CD14-positive monocyte (primary cell): ENCODE measurements at regions not wholly inside any gene's neighbourhood (a gene's known extent, or its start where the extent isn't known, plus 50 kb on each side); places are given as distances from the start of the nearest gene placed in this dataset.

Source experiments
- DNase-seq, 3 donors: peaks; one replicate each; pipeline ENCODE4 v3.0.0-alpha.2; 2011 to 2022
- H2AFZ ChIP-seq: 2 replicates; pipeline ENCODE4 v1.6.0; 2012; ENCODE audit warnings: mild to moderate bottlenecking, low read depth, low read length, inconsistent platforms; ENCODE audit not compliant: insufficient read depth, poor library complexity, severe bottlenecking
- H3K27ac ChIP-seq, 2 donors: 1 replicate in 1 of 2; 2 replicates in 1 of 2; pipeline ENCODE4 v1.5.1; 2012 to 2013; ENCODE audit warnings: low read length in 2 of 2, control low read depth in 1 of 2, inconsistent platforms in 1 of 2, low read depth in 1 of 2, mild to moderate bottlenecking in 1 of 2
- H3K27me3 ChIP-seq, 2 donors: one replicate each; pipeline versions ENCODE4 v1.6.0 to v1.6.1; 2011 to 2013; ENCODE audit warnings: low read length in 2 of 2; ENCODE audit not compliant: control insufficient read depth in 2 of 2, insufficient read depth in 2 of 2
- H3K36me3 ChIP-seq, 2 donors: replicated peaks in 1 of 2; 1 replicate in 1 of 2; 2 replicates in 1 of 2; pipeline versions ENCODE4 v1.5.1 to v1.6.1; 2012 to 2013; ENCODE audit warnings: low read length in 2 of 2, control low read depth in 1 of 2, inconsistent platforms in 1 of 2, mild to moderate bottlenecking in 1 of 2; ENCODE audit not compliant: insufficient read depth in 2 of 2, control insufficient read depth in 1 of 2
- H3K4me1 ChIP-seq, 2 donors: 1 replicate in 1 of 2; 2 replicates in 1 of 2; pipeline versions ENCODE4 v1.5.1 to v1.6.1; 2012 to 2013; ENCODE audit warnings: low read length in 2 of 2, control low read depth in 1 of 2, inconsistent platforms in 1 of 2, mild to moderate bottlenecking in 1 of 2, moderate library complexity in 1 of 2; ENCODE audit not compliant: insufficient read depth in 2 of 2, control insufficient read depth in 1 of 2
- H3K4me2 ChIP-seq: replicated peaks from 2 replicates; pipeline ENCODE3; 2012; ENCODE audit warnings: low read length, moderate library complexity, mild to moderate bottlenecking; ENCODE audit not compliant: poor library complexity, severe bottlenecking; ENCODE audit errors: extremely low read depth
- H3K4me3 ChIP-seq, 3 experiments: fragments of 200-600 bp in 1 of 3; sonication (generic) in 1 of 3; replicated peaks in 1 of 3; 1 replicate in 2 of 3; 2 replicates in 1 of 3; pipeline ENCODE4 v1.5.1; 2011 to 2013; ENCODE audit warnings: low read length in 3 of 3, mild to moderate bottlenecking in 3 of 3, control low read depth in 2 of 3, low read depth in 2 of 3, inconsistent platforms in 1 of 3, moderate library complexity in 1 of 3
- H3K79me2 ChIP-seq: 2 replicates; pipeline ENCODE4 v1.6.0; 2012; ENCODE audit warnings: mild to moderate bottlenecking, control low read depth, inconsistent platforms, low read length, moderate library complexity; ENCODE audit not compliant: insufficient read depth
- H3K9ac ChIP-seq: 2 replicates; pipeline ENCODE4 v1.6.0; 2017; ENCODE audit warnings: low read length, mild to moderate bottlenecking; ENCODE audit not compliant: insufficient read depth, poor library complexity, severe bottlenecking
- H3K9me3 ChIP-seq, 2 donors: replicated peaks in 1 of 2; 1 replicate in 1 of 2; 2 replicates in 1 of 2; pipeline versions ENCODE4 v1.5.1 to v1.6.1; 2012 to 2013; ENCODE audit warnings: low read length in 2 of 2, control low read depth in 1 of 2; ENCODE audit not compliant: control insufficient read depth in 1 of 2, insufficient read depth in 1 of 2
- H4K20me1 ChIP-seq: 2 replicates; pipeline ENCODE4 v1.6.0; 2012; ENCODE audit warnings: mild to moderate bottlenecking, low read length, control low read depth, moderate library complexity; ENCODE audit not compliant: insufficient read depth
- H3K27ac Mint-ChIP-seq, 7 donors: one replicate each; pipeline ENCODE4 v1.8.0; 2020; ENCODE audit warnings: mild to moderate bottlenecking in 7 of 7, mixed read lengths in 7 of 7, moderate library complexity in 6 of 7, inconsistent platforms in 2 of 7
- H3K27me3 Mint-ChIP-seq, 3 donors: one replicate each; pipeline ENCODE4 v1.8.0; 2021 to 2022; ENCODE audit warnings: low read depth in 3 of 3, mild to moderate bottlenecking in 3 of 3, mixed read lengths in 3 of 3, moderate library complexity in 3 of 3, inconsistent platforms in 1 of 3
- H3K36me3 Mint-ChIP-seq, 2 donors: one replicate each; pipeline ENCODE4 v1.8.0; 2020; ENCODE audit warnings: mixed read lengths in 2 of 2, inconsistent platforms in 1 of 2, mild to moderate bottlenecking in 1 of 2
- H3K4me1 Mint-ChIP-seq: one replicate; pipeline ENCODE4 v1.8.0; 2020; ENCODE audit warnings: mild to moderate bottlenecking, mixed read lengths
- H3K4me3 Mint-ChIP-seq, 2 donors: one replicate each; pipeline ENCODE4 v1.8.0; 2020; ENCODE audit warnings: mild to moderate bottlenecking in 2 of 2, mixed read lengths in 2 of 2, moderate library complexity in 1 of 2
- H3K9me3 Mint-ChIP-seq, 7 donors: one replicate each; pipeline ENCODE4 v1.8.0; 2020 to 2022; ENCODE audit warnings: mixed read lengths in 7 of 7, mild to moderate bottlenecking in 6 of 7, moderate library complexity in 6 of 7, inconsistent platforms in 2 of 7
- WGBS: methylation state at CpG from one replicate; pipeline ENCODE4 v1.1.5; 2013; ENCODE audit warnings: missing lambda C conversion rate; ENCODE audit not compliant: insufficient coverage; 5-methylcytosine and 5-hydroxymethylcytosine counted together
- intact Hi-C, 2 donors: fragments of 100-400 bp; cut with micrococcal nuclease; formaldehyde crosslinking; loops; one replicate each; pipeline versions ENCODE4 v1.15.0 to v1.15.1; 2023
- TF ChIP-seq, protein P1 (sequence below): fragments of 200-600 bp; IDR thresholded peaks from one replicate; pipeline ENCODE4 v1.8.0; 2022; ENCODE audit warnings: antibody characterized with exemption, mild to moderate bottlenecking

DNA sequence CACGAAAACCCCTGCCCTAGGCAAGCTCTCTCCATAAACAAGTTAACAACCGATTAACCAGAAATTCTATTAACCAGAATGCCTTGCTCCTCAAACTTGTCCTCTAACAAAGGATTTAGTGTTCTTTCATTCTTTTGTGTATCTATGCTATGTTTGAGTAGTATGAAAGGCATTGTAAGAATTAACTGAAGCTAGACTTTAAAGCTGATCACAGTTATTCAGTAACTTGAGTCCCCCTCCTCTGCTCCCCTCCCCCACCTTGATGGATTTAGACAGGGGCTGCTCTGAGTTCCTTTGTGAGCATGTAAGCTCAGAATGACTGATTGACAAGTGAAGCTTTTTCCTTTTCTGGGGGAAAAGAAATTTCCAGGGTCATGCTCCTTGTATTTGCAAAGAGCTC lies 257.6 kb downstream of the TTLL7 start:
- Mint-ChIP-seq H3K9me3 (peaks cover 0 to 10% (median 2%) of the 10 kb centered on the region in 7 donors), H3K36me3 (no peaks in the 10 kb centered on the region), H3K27ac (no peak overlapping the region), H3K4me1 (no peaks in the 10 kb centered on the region), H3K4me3 (no peak overlapping the region), H3K27me3 (peaks cover 0 to 2% (median 0%) of the 10 kb centered on the region in 3 donors)
- DNase-seq = no peak
- Histone ChIP-seq H3K4me3 (no peak overlapping the region), H3K79me2 (no peaks in the 10 kb centered on the region), H3K9me3 (no peaks in the 10 kb centered on the region), H3K36me3 (no peaks in the 10 kb centered on the region), H3K27me3 (no peaks in the 10 kb centered on the region), H3K4me2 (no peak overlapping the region), H4K20me1 (no peaks in the 10 kb centered on the region), H3K4me1 (no peaks in the 10 kb centered on the region), H3K9ac (no peak overlapping the region), H2AFZ (no peak overlapping the region), H3K27ac (no peak overlapping the region)
- TF ChIP-seq, protein P1, sequence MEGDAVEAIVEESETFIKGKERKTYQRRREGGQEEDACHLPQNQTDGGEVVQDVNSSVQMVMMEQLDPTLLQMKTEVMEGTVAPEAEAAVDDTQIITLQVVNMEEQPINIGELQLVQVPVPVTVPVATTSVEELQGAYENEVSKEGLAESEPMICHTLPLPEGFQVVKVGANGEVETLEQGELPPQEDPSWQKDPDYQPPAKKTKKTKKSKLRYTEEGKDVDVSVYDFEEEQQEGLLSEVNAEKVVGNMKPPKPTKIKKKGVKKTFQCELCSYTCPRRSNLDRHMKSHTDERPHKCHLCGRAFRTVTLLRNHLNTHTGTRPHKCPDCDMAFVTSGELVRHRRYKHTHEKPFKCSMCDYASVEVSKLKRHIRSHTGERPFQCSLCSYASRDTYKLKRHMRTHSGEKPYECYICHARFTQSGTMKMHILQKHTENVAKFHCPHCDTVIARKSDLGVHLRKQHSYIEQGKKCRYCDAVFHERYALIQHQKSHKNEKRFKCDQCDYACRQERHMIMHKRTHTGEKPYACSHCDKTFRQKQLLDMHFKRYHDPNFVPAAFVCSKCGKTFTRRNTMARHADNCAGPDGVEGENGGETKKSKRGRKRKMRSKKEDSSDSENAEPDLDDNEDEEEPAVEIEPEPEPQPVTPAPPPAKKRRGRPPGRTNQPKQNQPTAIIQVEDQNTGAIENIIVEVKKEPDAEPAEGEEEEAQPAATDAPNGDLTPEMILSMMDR = no peak
- intact Hi-C loops = no loop called here
- WGBS = no CpG with 5 or more reads among the region's 2 CpGs

GRCh38 chr1:83735526-83735925 lies 263.4 kb downstream of the TTLL7 start:
- 0% methylated on average over 1 of the region's 3 CpGs for WGBS
- H3K9me3 Mint-ChIP-seq = peaks cover 1 to 5% (median 3%) of the 10 kb centered on the region in 7 donors

More at GRCh38 chr1:83735526-83735925, 263.4 kb downstream of the TTLL7 start:
- Mint-ChIP-seq H3K27ac (no peak overlapping the region), H3K27me3 (no peaks in the 10 kb centered on the region), H3K4me3 (no peak overlapping the region), H3K36me3 (no peaks in the 10 kb centered on the region), H3K4me1 (no peaks in the 10 kb centered on the region)
- Histone ChIP-seq H2AFZ (no peak overlapping the region), H3K4me1 (no peaks in the 10 kb centered on the region), H4K20me1 (no peaks in the 10 kb centered on the region), H3K27ac (no peak overlapping the region), H3K9me3 (no peaks in the 10 kb centered on the region), H3K4me3 (no peak overlapping the region), H3K36me3 (no peaks in the 10 kb centered on the region), H3K79me2 (no peaks in the 10 kb centered on the region), H3K4me2 (no peak overlapping the region), H3K9ac (no peak overlapping the region), H3K27me3 (no peaks in the 10 kb centered on the region)
- intact Hi-C loops = no loop called here
- TF ChIP-seq, protein P1 = no peak
- DNase-seq = no peak
